Large intestine (tissue), 3 donors: ENCODE measurements at regions not wholly inside any gene's neighbourhood (a gene's known extent, or its start where the extent isn't known, plus 50 kb on each side); places are given as distances from the start of the nearest gene placed in this dataset.

Source experiments
- DNase-seq, 2 donors: peaks; one replicate each; pipeline versions ENCODE4 v3.0.0 to v3.0.0-alpha.2; 2013
- H3K27ac ChIP-seq: one replicate; pipeline ENCODE4 v1.5.1; 2013; ENCODE audit warnings: low read length
- H3K27me3 ChIP-seq: 2 replicates; pipeline ENCODE4 v1.6.1; 2013; ENCODE audit warnings: low read length; ENCODE audit not compliant: control insufficient read depth, insufficient read depth
- H3K36me3 ChIP-seq: 2 replicates; pipeline ENCODE4 v1.6.1; 2013; ENCODE audit warnings: low read length; ENCODE audit not compliant: control insufficient read depth, insufficient read depth
- H3K4me1 ChIP-seq: one replicate; pipeline ENCODE4 v1.6.1; 2013; ENCODE audit warnings: low read length; ENCODE audit not compliant: control insufficient read depth, insufficient read depth
- H3K4me3 ChIP-seq: one replicate; pipeline ENCODE4 v1.5.1; 2013; ENCODE audit warnings: low read length
- H3K9me3 ChIP-seq: one replicate; pipeline ENCODE4 v1.6.1; 2013; ENCODE audit warnings: mild to moderate bottlenecking, low read depth, low read length, moderate library complexity; ENCODE audit not compliant: control insufficient read depth
- WGBS: methylation state at CpG from one replicate; pipeline ENCODE4 v1.1.5; 2013; ENCODE audit warnings: low lambda C conversion rate; ENCODE audit not compliant: insufficient coverage; 5-methylcytosine and 5-hydroxymethylcytosine counted together

DNA sequence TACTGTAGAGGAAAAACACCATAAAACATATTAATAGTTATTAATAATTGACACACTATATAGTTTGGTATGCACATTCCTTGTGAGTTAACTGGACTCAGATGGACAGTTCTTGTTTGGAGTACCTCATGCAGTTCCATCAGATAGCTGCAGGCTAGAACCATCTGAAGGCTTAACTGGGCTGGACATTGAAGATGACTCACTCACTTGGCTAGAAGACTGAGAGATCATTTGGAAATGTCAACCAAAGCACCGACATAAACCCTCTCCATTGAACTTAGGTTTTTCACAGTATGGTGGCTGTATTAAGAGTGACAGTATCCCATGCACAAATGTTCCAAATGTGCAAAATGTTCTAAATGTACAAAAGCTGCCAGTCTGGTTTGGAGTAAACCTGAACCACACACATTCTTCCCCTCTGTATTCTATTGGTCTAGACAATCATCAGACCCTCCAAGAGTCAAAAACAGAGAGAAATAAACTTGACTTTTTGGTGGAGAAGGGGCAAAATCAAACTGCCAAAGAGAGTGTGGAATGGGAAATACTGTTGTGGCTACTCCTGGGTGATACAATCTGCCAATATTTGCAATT, 708.4 kb downstream of the KCNT2 start:
- Histone ChIP-seq H3K27me3 (no peaks in the 10 kb centered on the region), H3K36me3 (no peaks in the 10 kb centered on the region), H3K9me3 (no peaks in the 10 kb centered on the region), H3K4me1 (no peaks in the 10 kb centered on the region), H3K4me3 (no peak overlapping the region), H3K27ac (no peak overlapping the region)
- no peak for DNase-seq
- WGBS: no CpG with 5 or more reads among the region's 1 CpG

DNA sequence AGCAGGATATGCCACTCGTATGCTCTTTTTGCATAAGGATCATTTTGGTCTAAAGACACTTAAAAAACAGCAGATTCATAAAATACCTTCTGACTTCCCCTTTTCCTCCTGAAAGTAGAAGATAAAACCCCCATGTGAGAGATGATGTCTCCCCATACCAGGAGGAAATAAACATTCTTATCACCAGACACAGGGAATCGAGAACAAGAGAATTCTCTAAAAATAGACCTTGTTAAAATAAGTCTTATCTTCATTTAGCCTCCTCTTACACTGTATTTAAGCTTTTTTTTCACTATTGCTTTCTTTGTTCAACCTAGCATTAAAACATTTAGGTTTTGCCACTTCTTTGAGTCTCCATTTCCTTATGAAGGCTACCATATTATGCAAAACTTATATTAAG, 709.3 kb downstream of the KCNT2 start:
- Histone ChIP-seq H3K27me3 (no peaks in the 10 kb centered on the region), H3K9me3 (no peaks in the 10 kb centered on the region), H3K4me1 (no peaks in the 10 kb centered on the region), H3K4me3 (no peak overlapping the region), H3K36me3 (no peaks in the 10 kb centered on the region), H3K27ac (no peak overlapping the region)
- WGBS: 80% methylated on average over 1 of the region's 2 CpGs
- DNase-seq: no peak

DNA sequence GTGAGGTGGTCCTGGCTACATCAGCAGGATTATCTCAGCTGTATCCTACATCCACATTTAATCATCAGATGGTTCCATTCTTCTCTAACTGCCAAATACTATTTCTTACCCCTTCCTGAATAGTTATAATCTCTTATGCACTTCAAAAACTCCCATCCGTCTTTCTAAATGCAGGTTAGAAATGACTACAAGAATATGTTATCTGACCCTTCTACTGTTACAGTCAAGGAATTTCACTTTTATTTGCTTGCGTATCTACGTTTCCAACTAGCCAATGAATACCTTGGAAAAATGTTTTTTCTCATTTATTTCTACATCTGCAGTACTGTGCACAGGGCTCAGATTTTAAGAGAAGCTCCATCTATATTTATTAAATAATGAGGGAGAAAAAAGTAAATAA, 709.9 kb downstream of the KCNT2 start:
- DNase-seq: no peak
- Histone ChIP-seq H3K9me3 (no peaks in the 10 kb centered on the region), H3K4me1 (no peaks in the 10 kb centered on the region), H3K27ac (no peak overlapping the region), H3K4me3 (no peak overlapping the region), H3K36me3 (no peaks in the 10 kb centered on the region), H3K27me3 (no peaks in the 10 kb centered on the region)
- WGBS: 83% methylated on average over 2 of the region's 3 CpGs

DNA sequence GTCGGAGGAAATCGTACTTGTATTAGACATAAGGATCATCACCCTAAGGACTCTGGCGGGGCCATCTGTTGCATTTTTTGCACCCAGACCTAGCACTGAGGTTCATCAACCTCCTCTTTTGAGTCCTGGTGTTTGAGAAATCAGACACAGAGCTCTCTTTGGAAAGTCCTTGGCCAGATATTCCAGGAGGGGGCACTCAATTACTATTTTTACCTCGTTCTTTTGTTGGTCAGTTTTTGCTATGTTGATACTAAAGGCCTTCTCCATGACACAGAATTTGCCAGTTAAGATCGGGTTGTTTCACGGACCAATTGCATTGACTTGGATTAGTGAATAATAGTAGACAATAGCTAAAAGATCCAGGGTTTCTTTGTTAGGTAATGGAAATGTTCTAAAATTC, 711.2 kb downstream of the KCNT2 start:
- Histone ChIP-seq H3K4me3 (no peak overlapping the region), H3K36me3 (no peaks in the 10 kb centered on the region), H3K9me3 (no peaks in the 10 kb centered on the region), H3K27me3 (no peaks in the 10 kb centered on the region), H3K27ac (no peak overlapping the region), H3K4me1 (no peaks in the 10 kb centered on the region)
- no peak for DNase-seq
- 80% methylated on average over 3 of the region's 6 CpGs for WGBS

DNA sequence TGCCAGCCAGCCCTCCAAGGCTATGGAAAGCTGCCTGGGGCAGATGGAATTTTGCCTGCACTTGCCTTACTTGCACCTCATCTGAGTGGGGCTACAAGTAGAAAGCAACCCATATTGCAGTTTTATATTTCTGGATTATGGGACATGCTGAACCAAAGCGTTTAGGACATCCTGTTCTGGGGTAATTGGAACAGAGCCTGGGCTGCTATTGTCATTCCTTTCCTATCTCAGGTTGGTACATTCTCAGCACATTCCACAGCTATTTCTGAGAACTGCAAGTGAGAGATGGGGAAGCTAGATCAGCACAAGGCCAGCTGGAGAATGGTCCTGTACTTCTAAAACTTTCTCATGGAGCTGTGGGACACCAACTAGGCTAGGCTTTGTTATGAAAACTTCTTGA, 713.8 kb downstream of the KCNT2 start:
- DNase-seq: no peak
- Histone ChIP-seq H3K4me3 (no peak overlapping the region), H3K27me3 (no peaks in the 10 kb centered on the region), H3K9me3 (no peaks in the 10 kb centered on the region), H3K4me1 (no peaks in the 10 kb centered on the region), H3K27ac (no peak overlapping the region), H3K36me3 (no peaks in the 10 kb centered on the region)
- WGBS: no CpG with 5 or more reads among the region's 1 CpG

DNA sequence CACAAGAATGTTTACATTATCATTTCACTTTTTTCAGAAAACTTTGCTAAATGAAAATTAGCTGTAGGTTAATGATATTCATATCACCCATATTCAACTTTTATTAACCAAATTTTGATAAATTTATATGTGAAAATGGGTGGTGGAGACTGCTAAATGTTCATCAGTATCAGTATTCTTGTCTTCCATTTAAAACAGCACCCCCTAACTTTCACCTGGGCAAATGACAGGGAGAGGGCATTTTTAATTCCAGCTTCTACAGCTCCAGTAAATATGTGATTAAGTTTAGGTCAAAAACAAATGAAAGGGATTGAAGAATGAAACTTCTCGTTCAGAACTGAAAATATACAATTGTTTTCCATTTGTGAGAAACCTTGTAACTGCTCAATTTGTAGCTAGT, 722.2 kb downstream of the KCNT2 start:
- no peak for DNase-seq
- no peaks in the 10 kb centered on the region for H3K36me3 ChIP-seq
- H3K4me1 ChIP-seq: no peaks in the 10 kb centered on the region
- H3K27ac ChIP-seq: no peak overlapping the region
- H3K9me3 ChIP-seq: no peaks in the 10 kb centered on the region
- H3K27me3 ChIP-seq: no peaks in the 10 kb centered on the region
- WGBS: 67% methylated on average over 1 of the region's 1 CpG
- no peak overlapping the region for H3K4me3 ChIP-seq

DNA sequence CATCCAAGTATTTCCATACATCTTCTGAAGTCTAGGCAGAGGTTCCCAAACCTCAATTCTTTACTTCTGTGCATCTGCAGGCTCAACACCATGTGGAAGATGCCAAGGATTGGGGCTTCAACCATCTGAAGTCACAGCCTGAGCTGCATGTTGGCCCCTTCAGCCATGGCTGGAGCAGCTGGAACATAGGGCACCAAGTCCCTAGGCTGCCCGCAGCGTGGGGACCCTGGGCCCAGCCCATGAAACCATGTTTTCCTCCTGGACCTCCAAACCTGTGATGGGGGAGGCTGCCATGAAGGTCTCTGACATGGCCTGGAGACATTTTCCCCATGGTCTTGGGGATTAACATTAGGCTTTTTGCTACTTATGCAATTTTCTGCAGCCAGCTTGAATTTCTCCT, 729.8 kb downstream of the KCNT2 start:
- WGBS: no CpG with 5 or more reads among the region's 2 CpGs

DNA sequence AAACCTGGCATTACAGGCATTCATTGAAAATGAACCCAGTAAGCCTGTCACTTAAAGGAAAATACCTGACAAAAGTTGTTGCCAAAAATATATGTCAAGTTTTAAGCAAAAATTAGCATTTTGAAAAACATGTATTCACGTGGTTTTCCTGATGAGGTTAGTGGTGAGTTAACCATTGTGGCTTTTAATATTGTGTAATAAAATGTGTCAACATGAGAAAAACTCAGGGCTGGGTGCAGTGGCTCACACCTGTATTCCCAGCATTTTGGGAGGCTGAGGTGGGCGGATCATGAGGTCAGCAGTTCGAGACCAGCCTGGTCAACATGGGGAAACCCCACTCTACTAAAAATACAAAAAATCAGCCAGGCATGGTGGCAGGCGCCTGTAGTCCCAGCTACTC, 731.4 kb downstream of the KCNT2 start:
- no peak for DNase-seq
- no peaks in the 10 kb centered on the region for H3K9me3 ChIP-seq
- WGBS: no CpG with 5 or more reads among the region's 4 CpGs
- H3K4me1 ChIP-seq: no peaks in the 10 kb centered on the region
- no peaks in the 10 kb centered on the region for H3K27me3 ChIP-seq
- H3K36me3 ChIP-seq: no peaks in the 10 kb centered on the region
- H3K27ac ChIP-seq: no peak overlapping the region
- no peak overlapping the region for H3K4me3 ChIP-seq

More for the DNA sequence above, 729.8 kb downstream of the KCNT2 start:
- Histone ChIP-seq H3K27me3 (no peaks in the 10 kb centered on the region), H3K4me1 (no peaks in the 10 kb centered on the region), H3K4me3 (no peak overlapping the region), H3K9me3 (no peaks in the 10 kb centered on the region), H3K36me3 (no peaks in the 10 kb centered on the region), H3K27ac (no peak overlapping the region)
- DNase-seq: no peak

DNA sequence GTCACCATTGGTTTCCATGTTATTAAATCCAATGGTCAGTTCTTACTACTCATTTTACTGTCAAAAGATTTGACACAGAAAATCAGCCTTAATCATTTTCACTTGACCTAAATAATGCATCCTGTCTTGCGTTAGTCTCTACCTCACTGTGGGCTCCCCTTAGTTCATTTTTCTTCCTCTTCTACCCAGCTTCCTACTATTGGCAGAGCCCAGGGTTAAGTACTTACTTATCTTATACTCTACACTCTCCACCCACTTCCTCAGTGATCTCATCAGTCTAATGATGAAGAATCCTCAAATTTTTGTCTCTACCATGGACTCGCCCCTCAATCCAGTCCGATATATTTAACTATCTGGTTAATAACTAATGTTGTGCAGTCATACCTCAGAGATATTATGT, 735.9 kb downstream of the KCNT2 start:
- 92% methylated on average over 2 of the region's 3 CpGs for WGBS
- Histone ChIP-seq H3K27ac (no peak overlapping the region), H3K27me3 (no peaks in the 10 kb centered on the region), H3K4me1 (no peaks in the 10 kb centered on the region), H3K9me3 (no peaks in the 10 kb centered on the region), H3K4me3 (no peak overlapping the region), H3K36me3 (no peaks in the 10 kb centered on the region)
- DNase-seq: no peak

DNA sequence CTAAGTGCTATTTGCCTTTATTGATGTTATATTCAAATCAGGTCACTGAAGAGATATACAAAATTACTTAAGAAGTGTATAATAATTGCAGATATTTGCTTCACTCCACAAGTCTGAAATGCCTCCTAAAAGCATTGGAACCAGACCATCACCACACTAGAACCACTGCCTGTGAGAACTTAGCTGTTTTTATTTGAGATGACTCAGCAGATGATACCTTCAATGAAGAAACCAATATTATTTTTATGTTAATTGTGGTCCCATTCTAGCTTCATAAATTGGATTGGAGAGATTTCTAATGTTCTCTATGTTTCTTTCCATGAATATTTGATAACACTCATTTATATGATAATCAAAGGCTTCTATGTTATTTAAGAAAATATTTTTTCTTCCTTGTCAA, 740.6 kb downstream of the KCNT2 start:
- no peaks in the 10 kb centered on the region for H3K36me3 ChIP-seq
- DNase-seq: no peak
- no peaks in the 10 kb centered on the region for H3K4me1 ChIP-seq
- no peaks in the 10 kb centered on the region for H3K9me3 ChIP-seq
- no peak overlapping the region for H3K27ac ChIP-seq
- H3K27me3 ChIP-seq: no peaks in the 10 kb centered on the region
- no peak overlapping the region for H3K4me3 ChIP-seq

DNA sequence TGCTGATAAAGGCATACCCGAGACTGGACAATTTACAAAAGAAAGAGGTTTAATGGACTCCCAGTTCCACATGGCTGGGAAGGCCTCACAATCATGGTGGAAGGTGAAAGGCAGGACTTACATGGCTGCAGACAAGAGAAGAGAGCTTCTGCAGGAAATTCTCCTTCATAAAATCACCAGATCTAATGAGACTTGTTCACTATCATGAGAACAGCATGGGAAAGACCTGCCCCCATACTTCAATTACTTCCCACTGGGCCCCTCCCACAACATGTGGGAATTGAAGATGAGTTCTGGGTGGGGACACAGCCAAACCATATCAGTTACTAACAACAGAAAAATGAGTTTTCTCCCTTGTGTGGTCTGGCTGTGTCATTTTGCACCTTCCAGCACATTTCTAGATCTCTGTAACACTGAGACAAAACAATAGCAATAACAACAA, 741.4 kb downstream of the KCNT2 start:
- Histone ChIP-seq H3K27me3 (no peaks in the 10 kb centered on the region), H3K27ac (no peak overlapping the region), H3K4me1 (no peaks in the 10 kb centered on the region), H3K36me3 (no peaks in the 10 kb centered on the region), H3K9me3 (no peaks in the 10 kb centered on the region), H3K4me3 (no peak overlapping the region)
- WGBS: no CpG with 5 or more reads among the region's 1 CpG
- DNase-seq: no peak
